Mucosa of gallbladder (tissue), 1 donor: ENCODE measurements at regions not wholly inside any gene's neighbourhood (a gene's known extent, or its start where the extent isn't known, plus 50 kb on each side); places are given as distances from the start of the nearest gene placed in this dataset.
"Not testable (repeated sequence)": the region's sequence is repeated elsewhere in the genome, so short reads cannot be mapped to it uniquely, and the experiment has no call there.

Experiments used
- DNase-seq: peaks from one replicate; pipeline ENCODE4 v3.0.0-alpha.2; 2020; ENCODE audit warnings: low spot score
- donor health status: DM: no; HTN: no; CAD: no.

- peak; percentile 58 for DNase-seq
These were observed 54.7 kb upstream of the PGM2 start for GRCh38 chr4:37771771-37772170.

- DNase-seq: no peak
These were observed 56.5 kb upstream of the PGM2 start for GRCh38 chr4:37770016-37770415.

- DNase-seq: no peak
These were observed 57.0 kb upstream of the PGM2 start for GRCh38 chr4:37769391-37769989.

GRCh38 chr4:37767546-37767945 lies 58.9 kb upstream of the PGM2 start:
- peak; percentile 75 for DNase-seq

- DNase-seq: no peak
These were observed 59.5 kb upstream of the PGM2 start for GRCh38 chr4:37767019-37767418.

- DNase-seq: no peak
These were observed 60.7 kb upstream of the PGM2 start for GRCh38 chr4:37765741-37766140.

- no peak for DNase-seq
These were observed 62.7 kb upstream of the PGM2 start for GRCh38 chr4:37763831-37764230.

GRCh38 chr4:37762991-37763368 lies 63.5 kb upstream of the PGM2 start:
- no peak for DNase-seq

- DNase-seq: no peak
These were observed 64.0 kb upstream of the PGM2 start for GRCh38 chr4:37762294-37762990.

GRCh38 chr4:37760840-37761239 lies 65.6 kb upstream of the PGM2 start:
- DNase-seq: no peak

- DNase-seq: no peak
These were observed 66.7 kb upstream of the PGM2 start for GRCh38 chr4:37759833-37760232.

GRCh38 chr4:37758226-37758625 lies 68.3 kb upstream of the PGM2 start:
- no peak for DNase-seq

GRCh38 chr4:37757761-37758160 lies 68.7 kb upstream of the PGM2 start:
- DNase-seq: no peak

- DNase-seq: no peak
These were observed 69.4 kb upstream of the PGM2 start for GRCh38 chr4:37757121-37757520.

GRCh38 chr4:37754410-37755185 lies 68.4 kb upstream of the RELL1 start:
- DNase-seq: no peak

- no peak for DNase-seq
These were observed 63.3 kb upstream of the RELL1 start for GRCh38 chr4:37749398-37749988.

GRCh38 chr4:37748485-37748884 lies 62.3 kb upstream of the RELL1 start:
- DNase-seq: no peak

- no peak for DNase-seq
These were observed 61.7 kb upstream of the RELL1 start for GRCh38 chr4:37747772-37748330.

- not testable (repeated sequence) for DNase-seq
These were observed 60.7 kb upstream of the RELL1 start for GRCh38 chr4:37746852-37747251.

- DNase-seq: no peak
These were observed 59.8 kb upstream of the RELL1 start for GRCh38 chr4:37745946-37746345.

GRCh38 chr4:37742149-37742548 lies 56.0 kb upstream of the RELL1 start:
- no peak for DNase-seq

- no peak for DNase-seq
These were observed 55.4 kb upstream of the RELL1 start for GRCh38 chr4:37741564-37741963.
